Gastrocnemius medialis (tissue), 4 donors: ENCODE measurements at regions not wholly inside any gene's neighbourhood (a gene's known extent, or its start where the extent isn't known, plus 50 kb on each side); places are given as distances from the start of the nearest gene placed in this dataset.

Experiments
- POLR2A ChIP-seq, 2 donors: fragments of 450-650 bp; IDR thresholded peaks; one replicate each; pipeline ENCODE4 v1.6.1; 2017; ENCODE audit warnings: antibody characterized with exemption in 2 of 2, mild to moderate bottlenecking in 2 of 2, moderate library complexity in 2 of 2
- TF ChIP-seq, protein P1 (sequence below), 5 experiments: fragments of 450-650 bp in 3 of 5; fragments of 200-600 bp in 2 of 5; sonication (generic) in 2 of 5; IDR thresholded peaks in 4 of 5; conservative IDR thresholded peaks in 1 of 5; 1 replicate in 4 of 5; 2 replicates in 1 of 5; pipeline ENCODE4 v1.5.1; 2016 to 2019; ENCODE audit warnings: antibody characterized with exemption in 5 of 5, mild to moderate bottlenecking in 3 of 5, moderate library complexity in 3 of 5

DNA sequence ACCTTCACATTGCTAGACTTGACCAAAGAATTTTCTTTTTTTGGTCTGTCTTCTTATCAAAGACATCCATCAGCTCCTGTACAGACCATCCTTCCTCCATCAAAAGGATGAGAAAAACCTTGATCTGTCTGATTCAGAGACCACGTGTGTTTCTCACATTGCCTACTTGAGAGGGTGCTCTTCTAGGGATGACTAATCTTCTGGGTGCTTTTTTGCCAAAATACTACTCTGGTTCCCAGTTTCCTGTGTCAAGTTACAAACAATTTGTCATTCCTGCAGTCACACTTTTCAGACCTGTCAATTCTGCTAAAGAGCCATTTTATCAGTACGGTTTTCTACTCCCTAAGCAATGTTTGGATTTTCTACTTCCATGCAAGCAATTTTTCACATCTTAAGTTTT is 492.2 kb downstream of the CDH11 start:
- TF ChIP-seq, protein P1, sequence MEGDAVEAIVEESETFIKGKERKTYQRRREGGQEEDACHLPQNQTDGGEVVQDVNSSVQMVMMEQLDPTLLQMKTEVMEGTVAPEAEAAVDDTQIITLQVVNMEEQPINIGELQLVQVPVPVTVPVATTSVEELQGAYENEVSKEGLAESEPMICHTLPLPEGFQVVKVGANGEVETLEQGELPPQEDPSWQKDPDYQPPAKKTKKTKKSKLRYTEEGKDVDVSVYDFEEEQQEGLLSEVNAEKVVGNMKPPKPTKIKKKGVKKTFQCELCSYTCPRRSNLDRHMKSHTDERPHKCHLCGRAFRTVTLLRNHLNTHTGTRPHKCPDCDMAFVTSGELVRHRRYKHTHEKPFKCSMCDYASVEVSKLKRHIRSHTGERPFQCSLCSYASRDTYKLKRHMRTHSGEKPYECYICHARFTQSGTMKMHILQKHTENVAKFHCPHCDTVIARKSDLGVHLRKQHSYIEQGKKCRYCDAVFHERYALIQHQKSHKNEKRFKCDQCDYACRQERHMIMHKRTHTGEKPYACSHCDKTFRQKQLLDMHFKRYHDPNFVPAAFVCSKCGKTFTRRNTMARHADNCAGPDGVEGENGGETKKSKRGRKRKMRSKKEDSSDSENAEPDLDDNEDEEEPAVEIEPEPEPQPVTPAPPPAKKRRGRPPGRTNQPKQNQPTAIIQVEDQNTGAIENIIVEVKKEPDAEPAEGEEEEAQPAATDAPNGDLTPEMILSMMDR (IDR thresholded peaks at IDR 0.05 in 4 of 5, conservative IDR thresholded peaks at IDR 0.05 in 1 of 5): no peak
- no peak for TF ChIP-seq POLR2A (IDR thresholded peaks at IDR 0.05)
